K562 (cell line): ENCODE measurements at regions not wholly inside any gene's neighbourhood (a gene's known extent, or its start where the extent isn't known, plus 50 kb on each side); places are given as distances from the start of the nearest gene placed in this dataset.

Experiments used
- MXD1 ChIP-seq: fragments of 250-450 bp; sonication (Bioruptor Pico); IDR thresholded peaks from 2 replicates; pipeline ENCODE4 v1.8.0; 2021; ENCODE audit warnings: borderline replicate concordance, mild to moderate bottlenecking, moderate library complexity; ENCODE audit not compliant: poor library complexity, severe bottlenecking
- NELFE ChIP-seq: IDR thresholded peaks from 2 replicates; pipeline ENCODE4 v1.6.1; 2011; ENCODE audit warnings: mild to moderate bottlenecking; ENCODE audit not compliant: insufficient read depth, insufficient read length
- POLR2A ChIP-seq: fragments of 450-650 bp; conservative IDR thresholded peaks from 2 replicates; pipeline ENCODE4 v1.6.1; 2016
- SMARCA5 ChIP-seq: fragments of 450-650 bp; IDR thresholded peaks from 2 replicates; pipeline ENCODE4 v1.6.1; 2016
- SPI1 ChIP-seq: IDR thresholded peaks from 2 replicates; pipeline ENCODE4 v1.6.1; 2011; ENCODE audit warnings: low read depth, low read length, control low read depth, borderline replicate concordance
- THAP12 ChIP-seq: fragments of 250-450 bp; sonication (Bioruptor Pico); IDR thresholded peaks from 2 replicates; pipeline ENCODE4 v1.9.0; 2021; ENCODE audit warnings: mild to moderate bottlenecking, inconsistent platforms
- USF2 ChIP-seq: sonication (generic); formaldehyde crosslinking; IDR thresholded peaks from 2 replicates; pipeline ENCODE4 v1.5.0; 2020; ENCODE audit warnings: missing genetic modification reagents
- XRCC5 ChIP-seq: fragments of 200-400 bp; formaldehyde crosslinking; IDR thresholded peaks from 2 replicates; pipeline ENCODE4 v1.6.1; 2017; ENCODE audit warnings: low read depth, mild to moderate bottlenecking, low read length
- ZBTB33 ChIP-seq: sonication (generic); formaldehyde crosslinking; IDR thresholded peaks from 2 replicates; pipeline ENCODE4 v1.8.1; 2023; ENCODE audit warnings: mild to moderate bottlenecking, missing genetic modification reagents
- ZNF197 ChIP-seq: fragments of 200-800 bp; sonication (Bioruptor generic); IDR thresholded peaks from 2 replicates; pipeline ENCODE4 v1.6.1; 2016; ENCODE audit warnings: low read depth, missing genetic modification characterization, missing compliant biosample characterization
- ZNF449 ChIP-seq: fragments of 250-450 bp; sonication (Bioruptor Pico); IDR thresholded peaks from 2 replicates; pipeline ENCODE4 v1.8.0; 2022; ENCODE audit warnings: moderate library complexity, mild to moderate bottlenecking, inconsistent platforms
- ZNF512 ChIP-seq: IDR thresholded peaks from 2 replicates; pipeline ENCODE4 v1.6.1; 2016; ENCODE audit warnings: missing genetic modification characterization, missing compliant biosample characterization

GRCh38 chr3:31218082-31218481 lies 314.6 kb upstream of the STT3B start:
- TF ChIP-seq THAP12 (CRISPR knock-in tag) = no peak
- no peak for TF ChIP-seq XRCC5
- TF ChIP-seq ZBTB33 (CRISPR knock-in tag) = no peak
- no peak for TF ChIP-seq ZNF197 (CRISPR knock-in tag)
- no peak for TF ChIP-seq POLR2A
- TF ChIP-seq MXD1 = no peak
- TF ChIP-seq USF2 (CRISPR knock-in tag) = no peak
- TF ChIP-seq SMARCA5 = no peak
- TF ChIP-seq SPI1 = no peak
- no peak for TF ChIP-seq ZNF512 (tag)
- TF ChIP-seq ZNF449 (CRISPR knock-in tag) = no peak
- no peak for TF ChIP-seq NELFE
